Endothelial cell of umbilical vein (primary cell): ENCODE measurements at regions not wholly inside any gene's neighbourhood (a gene's known extent, or its start where the extent isn't known, plus 50 kb on each side); places are given as distances from the start of the nearest gene placed in this dataset.

ENCODE experiments used
- BruUV-seq: library from RNA; stranded (reverse); fragments of 400-500 nt; replicated peaks from 2 replicates; lab custom pipeline; 2021; lab: Mats Ljungman, UMichigan
- CTCF ChIA-PET: fragments of 300-600, 350-600 bp; sonication (Branson Sonifier 250); formaldehyde crosslinking; loops from one replicate; lab custom pipeline; 2021; ENCODE audit warnings: antibody characterized with exemption, inconsistent platforms; lab: Charles Lee
- POLR2A ChIA-PET: fragments of 300-600, 350-600 bp; sonication (Branson Sonifier 250); formaldehyde crosslinking; loops from one replicate; lab custom pipeline; 2021; ENCODE audit warnings: antibody characterized with exemption, inconsistent platforms; lab: Charles Lee
- DNase-seq: peaks from one replicate; pipeline ENCODE4 v3.0.0-alpha.2; 2011; ENCODE audit warnings: low read depth, low spot score
- FAIRE-seq: peaks from 2 replicates; lab custom pipeline; 2011; peaks lifted over from hg19 to GRCh38; lab: Jason Lieb, UNC
- H2AFZ ChIP-seq: 2 replicates; pipeline ENCODE4 v1.6.0; 2012; ENCODE audit warnings: low read depth, low read length, control low read depth, inconsistent platforms
- H3K27ac ChIP-seq: 2 replicates; pipeline ENCODE4 v1.5.1; 2011; ENCODE audit warnings: low read depth, mild to moderate bottlenecking, control low read depth, low read length, moderate library complexity; ENCODE audit not compliant: insufficient read depth
- H3K27me3 ChIP-seq, 2 experiments: 2 replicates each; pipeline versions ENCODE4 v1.6.0 to v1.6.1; 2011; ENCODE audit warnings: low read length in 2 of 2, mixed read lengths in 1 of 2; ENCODE audit not compliant: control insufficient read depth in 2 of 2, insufficient read depth in 2 of 2
- H3K36me3 ChIP-seq, 2 experiments: 2 replicates in 1 of 2; 3 replicates in 1 of 2; pipeline ENCODE4 v1.5.1; 2011; ENCODE audit warnings: low read length in 2 of 2, mild to moderate bottlenecking in 1 of 2, moderate library complexity in 1 of 2; ENCODE audit not compliant: control insufficient read depth in 2 of 2, insufficient read depth in 2 of 2; ENCODE audit errors: extremely low read depth in 1 of 2
- H3K4me1 ChIP-seq: 3 replicates; pipeline ENCODE4 v1.5.1; 2011; ENCODE audit warnings: mild to moderate bottlenecking, low read length; ENCODE audit not compliant: control insufficient read depth, insufficient read depth; ENCODE audit errors: extremely low read depth
- H3K4me2 ChIP-seq: 2 replicates; pipeline ENCODE4 v1.6.1; 2011; ENCODE audit warnings: low read length, control low read depth, mixed read lengths; ENCODE audit not compliant: insufficient read depth
- H3K4me3 ChIP-seq, 3 experiments: fragments of 200-600 bp in 1 of 3; sonication (generic), shearing (Covaris generic) in 1 of 3; replicated peaks in 1 of 3; 2 replicates each; pipeline ENCODE4 v1.5.1; 2011 to 2016; ENCODE audit warnings: control low read depth in 3 of 3, low read length in 3 of 3, mild to moderate bottlenecking in 2 of 3, inconsistent platforms in 1 of 3, low read depth in 1 of 3, moderate library complexity in 1 of 3; ENCODE audit not compliant: insufficient read depth in 1 of 3
- H3K79me2 ChIP-seq: 2 replicates; pipeline ENCODE4 v1.6.0; 2012; ENCODE audit warnings: low read length, inconsistent platforms; ENCODE audit not compliant: control insufficient read depth, insufficient read depth
- H3K9ac ChIP-seq: replicated peaks from 2 replicates; pipeline ENCODE3; 2011; ENCODE audit warnings: low read length, control low read depth; ENCODE audit not compliant: insufficient read depth; ENCODE audit errors: extremely low read depth
- H3K9me1 ChIP-seq: replicated peaks from 3 replicates; pipeline ENCODE4 v1.6.0; 2011; ENCODE audit warnings: mild to moderate bottlenecking, low read length; ENCODE audit not compliant: control insufficient read depth, insufficient read depth; ENCODE audit errors: extremely low read depth
- H3K9me3 ChIP-seq: replicated peaks from 2 replicates; pipeline ENCODE4 v1.5.1; 2012; ENCODE audit warnings: low read length, inconsistent platforms; ENCODE audit not compliant: control insufficient read depth, insufficient read depth
- H4K20me1 ChIP-seq: replicated peaks from 2 replicates; pipeline ENCODE3; 2011; ENCODE audit warnings: mild to moderate bottlenecking, low read length; ENCODE audit not compliant: control insufficient read depth, insufficient read depth; ENCODE audit errors: extremely low read depth
- EZH2 ChIP-seq: IDR thresholded peaks from 2 replicates; pipeline ENCODE4 v1.6.1; 2012; ENCODE audit warnings: borderline replicate concordance, low read depth, mild to moderate bottlenecking, moderate library complexity, low read length, inconsistent platforms; ENCODE audit not compliant: severe bottlenecking
- FOS ChIP-seq: IDR thresholded peaks from 2 replicates; pipeline ENCODE4 v1.6.1; 2011; ENCODE audit warnings: mild to moderate bottlenecking, low read length, moderate library complexity, borderline replicate concordance; ENCODE audit not compliant: insufficient read depth
- JUN ChIP-seq: IDR thresholded peaks from 2 replicates; pipeline ENCODE4 v1.6.1; 2011; ENCODE audit warnings: borderline replicate concordance, low read depth; ENCODE audit not compliant: insufficient read length, insufficient read depth
- MYC ChIP-seq: IDR thresholded peaks from one replicate; pipeline ENCODE4 v1.6.1; 2011; ENCODE audit warnings: mild to moderate bottlenecking, low read depth, low read length
- POLR2AphosphoS5 ChIP-seq: IDR thresholded peaks from 2 replicates; pipeline ENCODE4 v1.6.1; 2012; ENCODE audit warnings: low read depth, mild to moderate bottlenecking, control low read depth, low read length, moderate library complexity; ENCODE audit not compliant: insufficient read depth
- dilution Hi-C: fragments of 300-500 bp; cut with MboI; formaldehyde crosslinking; loops from one replicate; pipeline ENCODE4 v1.15.0; 2019; ENCODE audit warnings: low sequenced_read_pairs; ENCODE audit not compliant: extremely low pct_ligation_motif_present
- intact Hi-C: fragments of 100-400 bp; cut with micrococcal nuclease; formaldehyde crosslinking; loops from one replicate; pipeline ENCODE4 v1.10.0; 2022
- TF ChIP-seq, protein P1 (sequence below), 2 donors: IDR thresholded peaks; 1 replicate in 1 of 2; 2 replicates in 1 of 2; pipeline ENCODE4 v1.5.1; 2011; ENCODE audit warnings: low read length in 2 of 2, mild to moderate bottlenecking in 2 of 2, moderate library complexity in 2 of 2, control low read depth in 1 of 2, inconsistent platforms in 1 of 2, low read depth in 1 of 2; ENCODE audit not compliant: insufficient read depth in 1 of 2; ENCODE audit errors: extremely low read depth in 1 of 2

DNA sequence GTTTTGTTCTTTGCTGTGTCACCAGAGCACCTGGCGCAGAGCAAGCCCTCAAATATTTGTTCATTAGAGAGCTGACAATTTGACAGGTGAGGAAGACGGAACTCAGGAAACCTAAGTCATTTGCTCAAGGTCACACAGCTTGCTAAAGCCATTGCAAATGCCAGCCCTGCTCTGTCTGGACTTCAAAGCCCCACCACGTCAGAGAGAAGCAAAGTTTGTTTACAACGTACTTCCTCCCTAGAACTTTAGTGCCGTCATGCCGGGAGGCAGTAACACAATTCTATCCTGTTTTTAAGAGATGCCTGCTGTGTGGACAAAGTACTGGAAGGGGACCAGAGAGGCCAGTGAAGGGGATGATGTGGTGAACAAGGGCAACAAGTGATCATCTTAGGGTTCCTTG, 216.6 kb upstream of the PRICKLE2 start:
- ChIA-PET CTCF (no interaction called here), POLR2A (no interaction called here)
- Histone ChIP-seq H3K9me3 (no peaks in the 10 kb centered on the region), H3K4me1 (no peaks in the 10 kb centered on the region), H3K27me3 (peaks cover 44 to 50% of the 10 kb centered on the region in 2 experiments), H3K9me1 (no peaks in the 10 kb centered on the region), H2AFZ (no peak overlapping the region), H3K9ac (no peak overlapping the region), H3K4me2 (no peak overlapping the region), H4K20me1 (no peaks in the 10 kb centered on the region), H3K36me3 (no peaks in the 10 kb centered on the region), H3K4me3 (no peak overlapping the region), H3K79me2 (no peaks in the 10 kb centered on the region), H3K27ac (no peak overlapping the region)
- BruUV-seq: no TSS peak
- DNase-seq (no peak), FAIRE-seq (no peak)
- intact Hi-C loops (no loop called here), dilution Hi-C loops (no loop called here)
- TF ChIP-seq, protein P1, sequence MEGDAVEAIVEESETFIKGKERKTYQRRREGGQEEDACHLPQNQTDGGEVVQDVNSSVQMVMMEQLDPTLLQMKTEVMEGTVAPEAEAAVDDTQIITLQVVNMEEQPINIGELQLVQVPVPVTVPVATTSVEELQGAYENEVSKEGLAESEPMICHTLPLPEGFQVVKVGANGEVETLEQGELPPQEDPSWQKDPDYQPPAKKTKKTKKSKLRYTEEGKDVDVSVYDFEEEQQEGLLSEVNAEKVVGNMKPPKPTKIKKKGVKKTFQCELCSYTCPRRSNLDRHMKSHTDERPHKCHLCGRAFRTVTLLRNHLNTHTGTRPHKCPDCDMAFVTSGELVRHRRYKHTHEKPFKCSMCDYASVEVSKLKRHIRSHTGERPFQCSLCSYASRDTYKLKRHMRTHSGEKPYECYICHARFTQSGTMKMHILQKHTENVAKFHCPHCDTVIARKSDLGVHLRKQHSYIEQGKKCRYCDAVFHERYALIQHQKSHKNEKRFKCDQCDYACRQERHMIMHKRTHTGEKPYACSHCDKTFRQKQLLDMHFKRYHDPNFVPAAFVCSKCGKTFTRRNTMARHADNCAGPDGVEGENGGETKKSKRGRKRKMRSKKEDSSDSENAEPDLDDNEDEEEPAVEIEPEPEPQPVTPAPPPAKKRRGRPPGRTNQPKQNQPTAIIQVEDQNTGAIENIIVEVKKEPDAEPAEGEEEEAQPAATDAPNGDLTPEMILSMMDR (IDR thresholded peaks at IDR 0.05; ENCODE audit: extremely low read depth in 1 of 2, insufficient read depth in 1 of 2, low read depth in 1 of 2, low read length in 2 of 2): no peak
- TF ChIP-seq EZH2 (no peak), MYC (no peak), POLR2AphosphoS5 (no peak), JUN (no peak)

DNA sequence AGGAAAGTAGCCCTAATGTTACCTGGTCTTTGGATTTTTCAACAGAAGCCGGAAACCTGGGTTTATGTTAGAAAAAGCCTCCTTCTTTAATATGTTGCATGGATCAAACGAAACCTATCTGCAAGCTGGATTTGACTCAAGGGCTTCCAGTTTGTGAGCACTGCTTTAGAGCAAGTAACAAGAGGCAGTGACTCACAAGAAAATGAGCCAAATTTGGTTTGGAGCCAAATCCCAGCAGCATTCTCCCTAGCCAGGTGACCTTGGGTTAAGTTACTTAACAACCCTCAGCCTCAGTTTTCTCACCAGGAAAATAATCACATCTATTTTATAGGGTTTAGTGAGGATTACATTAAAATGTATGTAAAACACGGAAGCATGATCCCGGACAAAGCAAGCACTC, 215.2 kb upstream of the PRICKLE2 start:
- Histone ChIP-seq H3K27ac (no peak overlapping the region), H3K4me2 (no peak overlapping the region), H3K79me2 (no peaks in the 10 kb centered on the region), H3K9me1 (no peaks in the 10 kb centered on the region), H3K9me3 (no peaks in the 10 kb centered on the region), H3K36me3 (no peaks in the 10 kb centered on the region), H4K20me1 (no peaks in the 10 kb centered on the region), H3K4me1 (no peaks in the 10 kb centered on the region), H3K9ac (no peak overlapping the region), H3K4me3 (no peak overlapping the region), H3K27me3 (peaks cover 34 to 37% of the 10 kb centered on the region in 2 experiments), H2AFZ (no peak overlapping the region)
- FAIRE-seq (no peak), DNase-seq (peak; percentile 15)
- dilution Hi-C loops: no loop called here
- CTCF ChIA-PET: interaction anchor here (1.1 to 1.4 kb wide), 3 partner anchors 13 to 24 kb away, joined by 3 to 4 read pairs (median 3); no protein-coding TSS in a partner anchor
- intact Hi-C loops: no loop called here
- POLR2A ChIA-PET: no interaction called here
- no TSS peak for BruUV-seq
- TF ChIP-seq, protein P1 (IDR thresholded peaks at IDR 0.05; ENCODE audit: extremely low read depth in 1 of 2, insufficient read depth in 1 of 2, low read depth in 1 of 2, low read length in 2 of 2): no peak
- TF ChIP-seq POLR2AphosphoS5 (no peak), FOS (no peak)
